Ovary (tissue), 3 donors: ENCODE measurements at regions not wholly inside any gene's neighbourhood (a gene's known extent, or its start where the extent isn't known, plus 50 kb on each side); places are given as distances from the start of the nearest gene placed in this dataset.
"Not testable (repeated sequence)": the region's sequence is repeated elsewhere in the genome, so short reads cannot be mapped to it uniquely, and the experiment has no call there.

Source experiments
- CTCF ChIP-seq, 3 donors: fragments of 450-650 bp in 2 of 3; fragments of 200-600 bp in 1 of 3; IDR thresholded peaks; one replicate each; pipeline versions ENCODE4 v1.5.1 to v1.8.0; 2016 to 2022; ENCODE audit warnings: antibody characterized with exemption in 3 of 3, mild to moderate bottlenecking in 1 of 3
- EP300 ChIP-seq: sonication (generic); formaldehyde crosslinking; IDR thresholded peaks from one replicate; pipeline ENCODE4 v1.6.1; 2017; ENCODE audit warnings: antibody characterized with exemption
- POLR2A ChIP-seq: fragments of 450-650 bp; IDR thresholded peaks from one replicate; pipeline ENCODE4 v1.6.1; 2017; ENCODE audit warnings: antibody characterized with exemption, mild to moderate bottlenecking, moderate library complexity
- donor health status: DM: no; HTN: no; CAD: no.

DNA sequence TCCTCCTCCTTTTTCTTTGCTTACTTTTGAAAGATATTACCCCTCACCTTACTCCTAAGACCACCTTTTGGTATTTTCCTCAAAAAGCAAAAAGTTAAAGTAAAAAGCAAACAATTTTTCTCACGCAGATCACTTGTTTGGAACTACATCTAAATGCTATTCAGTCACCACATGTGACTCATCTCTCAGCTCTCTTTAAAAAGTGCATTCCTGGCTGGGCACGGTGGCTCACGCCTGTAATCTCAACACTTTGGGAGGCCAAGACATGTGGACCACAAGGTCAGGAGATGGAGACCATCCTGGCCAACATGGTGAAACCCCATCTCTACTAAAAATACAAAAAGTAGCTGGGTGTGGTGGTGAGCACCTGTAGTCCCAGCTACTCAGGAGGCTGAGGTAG, 218.0 kb downstream of the HS3ST3B1 start:
- TF ChIP-seq CTCF (IDR thresholded peaks at IDR 0.05); POLR2A; EP300: not testable (repeated sequence)
